CD4-positive, alpha-beta T cell treated with Interleukin-10 for 1 hour (primary cell): ENCODE measurements at regions not wholly inside any gene's neighbourhood (a gene's known extent, or its start where the extent isn't known, plus 50 kb on each side); places are given as distances from the start of the nearest gene placed in this dataset.

ENCODE experiments used
- DNase-seq: peaks from one replicate; pipeline ENCODE4 v3.0.0-alpha.2; 2020

- DNase-seq = no peak
Measured at GRCh38 chr2:117396161-117396560, 418.3 kb upstream of the DDX18 start.

GRCh38 chr2:117401582-117401981, 412.9 kb upstream of the DDX18 start:
- DNase-seq = no peak

DNA sequence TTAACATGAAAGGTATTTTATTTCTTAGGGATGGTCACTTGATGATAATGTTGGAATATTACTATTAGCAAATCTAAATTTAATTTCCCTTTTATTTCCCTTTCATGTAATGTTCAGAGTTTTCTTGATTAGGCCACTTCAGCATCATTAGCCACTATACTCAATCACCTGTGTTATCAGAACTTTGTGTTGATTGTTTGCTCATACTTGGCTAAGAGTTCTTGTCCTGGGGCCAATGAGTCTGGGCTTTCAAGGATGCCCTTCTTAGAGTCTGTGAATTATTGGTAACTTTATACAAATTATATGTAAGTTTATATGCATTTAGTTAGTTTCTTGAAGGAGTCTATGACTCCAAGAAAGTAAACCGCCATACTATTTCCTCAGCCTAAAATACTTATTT, 408.0 kb upstream of the DDX18 start:
- DNase-seq = no peak

DNA sequence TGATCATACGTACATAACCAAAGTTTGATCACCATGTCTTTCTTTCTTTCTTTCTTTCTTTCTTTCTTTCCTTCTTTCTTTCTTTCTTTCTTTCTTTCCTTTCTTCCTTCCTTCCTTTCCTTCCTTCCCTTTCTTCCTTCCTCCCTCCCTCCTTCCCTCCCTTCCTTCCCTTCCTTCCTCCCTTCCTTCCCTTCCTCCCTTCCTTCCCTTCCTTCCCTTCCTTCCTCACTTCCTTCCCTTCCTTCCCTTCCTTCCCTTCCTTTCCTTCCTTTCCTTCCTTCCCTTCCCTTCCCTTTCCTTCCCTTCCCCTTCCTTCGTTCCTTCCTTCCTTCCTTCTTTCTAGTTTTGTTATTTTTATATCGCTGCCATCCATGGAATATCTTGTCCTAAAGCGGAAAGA, 406.7 kb upstream of the DDX18 start:
- DNase-seq = no peak

DNA sequence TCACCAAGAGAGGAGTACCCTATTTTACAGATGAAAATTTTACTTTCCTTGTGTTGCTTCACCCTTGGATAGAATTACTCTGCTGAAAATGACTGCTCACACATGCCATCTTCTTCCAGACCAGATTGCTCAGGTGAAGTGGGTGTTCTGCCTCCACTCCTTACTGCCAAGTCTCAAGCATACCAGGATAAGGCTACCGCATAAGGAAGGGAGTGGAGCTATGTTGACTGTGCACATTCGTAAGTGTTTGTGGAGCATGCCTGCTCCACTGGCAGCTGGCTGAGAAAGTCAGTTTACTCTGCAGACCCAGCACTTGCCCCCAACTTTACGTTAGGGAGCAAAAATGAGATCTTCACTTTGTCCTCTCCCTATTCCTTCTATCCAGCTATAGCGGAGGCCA, 405.0 kb upstream of the DDX18 start:
- no peak for DNase-seq

DNA sequence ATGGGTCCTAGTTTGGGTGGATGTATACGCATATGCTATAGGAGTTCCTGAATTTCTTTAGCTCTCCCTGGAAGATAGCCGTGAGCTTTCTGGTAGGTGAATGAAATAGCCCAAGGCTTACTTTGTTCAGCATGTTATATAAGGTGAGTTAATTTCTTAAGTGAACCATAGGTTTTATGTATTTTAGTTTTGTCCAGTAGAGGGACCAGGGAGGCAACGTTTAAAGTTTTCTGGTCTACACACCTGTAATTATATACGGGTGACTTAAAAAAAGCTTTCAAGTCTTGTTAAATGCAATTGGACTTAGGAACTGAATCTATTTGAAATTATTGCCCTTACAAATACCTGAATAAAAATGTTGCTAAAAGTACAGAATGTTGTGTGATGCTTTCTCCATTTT, 402.5 kb upstream of the DDX18 start:
- no peak for DNase-seq

DNA sequence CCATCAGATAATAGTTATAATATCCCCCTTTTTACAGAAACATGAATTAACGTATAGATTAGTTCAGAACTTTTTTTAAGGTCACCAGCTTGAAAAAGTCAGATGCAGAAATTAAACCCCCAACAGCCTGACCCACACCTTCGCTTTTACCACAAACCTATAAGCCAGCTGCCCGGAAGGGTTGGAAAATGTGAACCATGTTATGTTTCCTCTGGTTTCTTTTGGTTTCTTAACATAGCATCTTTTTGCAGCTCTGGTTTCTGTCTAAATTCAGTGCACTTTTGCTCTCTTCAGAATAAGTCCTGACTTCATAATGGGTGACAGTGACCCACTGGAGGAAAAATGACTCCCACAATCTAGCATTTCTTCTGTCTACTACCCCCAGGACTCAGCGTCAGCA, 381.7 kb upstream of the DDX18 start:
- no peak for DNase-seq

- DNase-seq = no peak
Measured at GRCh38 chr2:117436697-117437096, 377.8 kb upstream of the DDX18 start.

DNA sequence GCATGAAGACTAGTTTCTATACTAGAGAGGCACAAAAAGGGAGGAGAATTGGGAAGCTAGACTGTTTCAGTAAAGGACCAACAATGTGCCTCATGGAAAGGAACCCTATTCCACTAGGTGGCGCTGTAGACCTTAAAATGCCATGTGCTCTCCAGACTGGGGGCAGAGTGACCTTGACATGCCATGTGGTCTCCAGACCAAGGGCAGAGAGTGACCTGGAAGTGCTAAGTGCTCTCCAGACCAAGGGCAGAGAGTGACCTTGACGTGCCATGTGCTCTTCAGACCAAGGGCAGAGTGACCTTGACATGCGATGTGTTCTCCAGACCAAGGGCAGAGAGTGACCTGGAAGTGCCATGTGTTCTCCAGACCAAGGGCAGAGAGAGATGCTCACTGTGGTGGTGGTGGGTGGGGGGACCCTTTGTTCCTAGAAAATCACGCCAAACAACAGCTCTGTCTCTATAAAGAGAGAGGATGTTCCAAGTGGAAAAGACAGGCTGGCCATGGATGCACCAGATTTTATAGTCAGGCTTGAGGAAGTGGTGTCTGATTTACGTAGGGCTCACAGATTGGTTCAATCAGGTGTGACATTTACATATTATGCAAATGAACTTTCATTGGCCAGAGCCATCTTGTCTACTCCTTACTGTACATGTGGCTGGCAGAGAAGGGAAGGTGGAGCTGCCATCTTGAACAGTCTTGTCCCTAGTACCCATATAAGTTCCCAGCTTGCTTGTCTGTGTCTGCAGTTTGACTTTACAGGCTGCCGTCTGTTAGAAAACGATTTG, 344.0 kb upstream of the DDX18 start:
- peak; percentile 3 for DNase-seq

DNA sequence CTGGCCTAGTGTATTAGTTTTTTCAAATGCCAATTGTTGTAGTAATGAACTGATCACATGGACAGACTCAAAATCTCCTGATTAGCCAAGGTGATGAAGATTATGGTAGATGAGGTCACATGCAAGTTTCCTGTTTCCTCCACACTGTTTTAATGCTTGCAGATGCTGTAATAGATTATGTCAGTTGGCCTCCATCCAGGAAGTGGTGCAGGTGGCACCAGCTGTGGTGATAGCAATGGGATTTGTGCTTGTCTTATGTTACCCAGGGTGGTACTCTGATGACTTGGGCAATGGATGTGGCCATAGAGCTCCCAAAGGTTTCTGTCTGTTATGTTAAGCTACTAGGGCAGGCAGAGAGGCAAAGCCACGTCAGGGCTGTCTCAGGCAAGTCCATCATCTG, 332.9 kb upstream of the DDX18 start:
- no peak for DNase-seq

GRCh38 chr2:117485588-117485987, 328.9 kb upstream of the DDX18 start:
- DNase-seq = no peak

GRCh38 chr2:117486081-117486480, 328.4 kb upstream of the DDX18 start:
- no peak for DNase-seq

DNA sequence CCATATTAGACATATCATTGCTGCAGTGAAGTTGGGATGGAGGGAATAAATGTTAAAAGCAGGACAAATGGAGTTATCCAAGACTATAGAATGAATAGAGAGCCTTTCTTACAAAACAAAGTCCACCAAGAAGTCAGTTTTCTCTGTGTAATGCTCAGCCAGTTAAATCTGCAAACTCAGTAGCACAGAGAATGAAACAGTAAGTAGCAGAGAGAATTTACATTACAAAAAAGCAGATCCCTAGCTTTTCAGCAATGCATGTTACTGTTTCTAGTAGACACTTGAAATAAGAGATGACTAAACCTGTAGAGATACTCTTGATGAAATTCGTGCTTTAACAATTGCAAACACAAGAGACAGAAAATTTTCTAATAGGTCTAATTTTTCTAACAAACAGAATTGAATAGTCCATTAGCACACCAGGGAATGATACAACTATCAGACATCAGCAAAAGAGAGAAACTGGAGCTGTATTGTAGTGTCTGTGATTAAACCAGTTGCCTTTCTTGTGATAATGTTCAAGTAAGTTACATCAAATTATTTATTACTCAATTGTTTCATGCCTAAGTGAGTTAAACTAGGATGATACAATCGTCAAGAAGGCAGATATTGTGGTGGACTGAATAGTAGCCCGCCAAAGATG, 322.2 kb upstream of the DDX18 start:
- DNase-seq = no peak

- no peak for DNase-seq
Measured at GRCh38 chr2:117500721-117501120, 313.8 kb upstream of the DDX18 start.

- no peak for DNase-seq
Measured at GRCh38 chr2:117502121-117502520, 312.4 kb upstream of the DDX18 start.

GRCh38 chr2:117512307-117512706, 302.2 kb upstream of the DDX18 start:
- DNase-seq = no peak

DNA sequence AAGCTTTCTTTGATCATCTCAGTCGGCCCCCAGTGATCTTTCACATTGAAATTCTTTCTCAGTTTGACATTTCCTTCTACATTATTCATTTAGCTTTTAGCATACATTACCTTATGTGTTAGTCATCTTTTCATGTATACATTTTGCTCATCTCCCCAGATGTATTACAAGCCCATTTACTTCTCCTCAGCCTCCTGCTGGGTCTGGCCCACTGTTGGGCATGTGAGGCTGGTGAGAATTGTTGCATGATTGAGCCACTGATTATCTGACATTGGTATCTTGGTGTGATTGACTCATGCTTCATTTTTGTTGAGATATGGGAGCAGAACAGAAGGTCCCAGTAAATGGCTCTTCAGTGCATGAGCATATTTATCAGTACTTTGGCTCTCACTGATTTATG, 300.1 kb upstream of the DDX18 start:
- no peak for DNase-seq

GRCh38 chr2:117519238-117519637, 295.3 kb upstream of the DDX18 start:
- no peak for DNase-seq

- no peak for DNase-seq
Measured at GRCh38 chr2:117519721-117520120, 294.8 kb upstream of the DDX18 start.

DNA sequence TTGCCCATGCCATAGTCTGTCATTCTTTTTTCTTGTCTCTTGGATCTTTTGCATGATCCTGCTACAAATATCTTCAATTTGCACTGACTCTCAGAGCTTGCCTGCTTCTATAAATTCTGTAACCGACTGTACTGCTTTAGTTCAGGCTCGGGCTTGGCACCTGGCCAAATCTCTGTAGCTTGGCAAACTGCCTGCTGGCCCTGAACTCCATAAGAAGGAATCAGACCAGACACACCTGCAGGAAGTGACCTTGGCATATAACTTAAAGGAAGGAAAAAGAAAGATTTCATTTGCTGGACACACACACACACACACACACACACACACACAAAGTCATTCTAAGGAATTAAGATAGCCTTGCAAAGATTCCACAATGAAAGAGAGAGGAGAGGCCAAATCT, 291.2 kb upstream of the DDX18 start:
- no peak for DNase-seq

GRCh38 chr2:117523711-117524238, 290.7 kb upstream of the DDX18 start:
- DNase-seq = no peak

DNA sequence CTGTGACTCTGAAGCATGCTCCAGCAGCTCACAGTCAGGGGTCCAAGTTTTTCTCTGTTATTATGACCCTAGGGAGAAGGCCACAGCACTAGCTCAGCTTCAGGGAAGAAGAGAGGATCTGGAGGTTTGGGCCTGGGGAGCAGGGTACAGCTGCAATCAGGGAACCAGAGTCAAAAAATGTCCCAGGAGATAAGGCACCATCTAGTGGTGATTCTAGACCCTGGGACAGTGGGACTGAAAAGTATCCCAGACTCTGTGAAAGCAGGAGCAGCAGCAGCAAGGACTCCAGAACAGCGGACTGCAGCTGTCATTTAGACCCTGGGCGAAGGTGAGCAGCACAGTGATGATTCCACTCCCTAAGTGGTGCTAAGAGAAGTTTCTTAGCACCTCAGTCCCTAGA, 278.4 kb upstream of the DDX18 start:
- DNase-seq = no peak

DNA sequence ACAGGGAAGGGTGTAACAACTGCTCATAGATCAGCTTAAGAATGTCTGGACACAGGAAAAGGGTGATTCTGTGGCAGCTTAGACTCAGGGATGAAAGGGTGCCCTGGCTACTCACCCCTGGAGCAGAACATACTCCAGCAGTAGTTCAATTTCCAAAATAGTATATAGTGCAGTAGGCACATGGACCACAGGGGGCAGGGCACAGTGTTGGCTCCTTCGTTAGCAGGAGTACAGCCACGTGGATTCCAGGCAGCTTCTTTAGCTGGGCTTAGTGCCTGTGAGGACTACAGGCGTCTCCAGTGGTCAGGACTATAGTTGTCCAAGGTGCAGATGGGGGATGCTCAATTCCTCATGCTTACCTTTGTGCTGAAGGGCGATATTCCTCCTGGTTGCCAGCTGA, 277.5 kb upstream of the DDX18 start:
- DNase-seq = no peak

DNA sequence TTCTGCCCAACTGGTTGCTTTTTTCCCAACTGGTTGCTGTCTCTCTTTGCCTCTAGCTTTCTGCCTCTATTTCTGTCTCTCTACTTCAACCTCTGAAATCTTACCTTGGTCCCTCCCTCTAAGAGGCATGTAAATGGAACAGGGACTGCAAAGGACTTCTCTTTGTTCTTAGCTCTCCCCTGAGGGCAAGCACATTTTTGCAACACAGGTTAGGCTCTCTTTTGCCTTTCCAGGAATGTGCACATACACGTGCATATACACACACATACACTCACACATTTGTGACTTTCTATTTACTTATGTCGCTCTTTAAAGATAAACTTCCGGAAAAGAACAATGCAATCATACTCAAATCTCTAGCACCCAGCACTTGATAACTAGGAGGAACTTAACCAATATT, 262.6 kb upstream of the DDX18 start:
- DNase-seq = no peak

DNA sequence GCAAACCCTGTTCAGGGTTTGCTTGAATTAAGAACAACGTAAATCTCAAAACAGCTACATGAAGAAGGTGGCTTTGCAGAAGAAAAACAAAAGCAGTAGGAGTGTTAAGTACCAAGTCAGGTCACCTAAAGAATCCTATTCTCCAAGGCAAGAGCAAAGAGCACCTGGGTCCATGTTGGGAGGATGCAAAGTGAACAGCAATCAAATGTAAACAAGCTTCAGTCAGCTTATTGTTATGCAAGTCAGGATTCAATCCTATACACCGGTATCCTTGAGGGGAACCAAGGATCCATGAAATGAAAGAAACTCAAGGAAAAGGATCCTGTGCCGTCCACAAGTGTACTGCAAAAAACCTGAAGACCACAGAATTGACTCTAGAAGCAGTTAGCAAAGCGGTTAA, 261.0 kb upstream of the DDX18 start:
- DNase-seq = no peak
